SK-N-DZ (cell line): ENCODE measurements at regions not wholly inside any gene's neighbourhood (a gene's known extent, or its start where the extent isn't known, plus 50 kb on each side); places are given as distances from the start of the nearest gene placed in this dataset.
"Not testable (repeated sequence)": the region's sequence is repeated elsewhere in the genome, so short reads cannot be mapped to it uniquely, and the experiment has no call there.

Source experiments
- DNase-seq: peaks from one replicate; pipeline ENCODE4 v3.0.0-alpha.2; 2015; ENCODE audit warnings: low spot score

GRCh38 chr13:81194362-81194761 is 853.4 kb upstream of the SPRY2 start:
- no peak for DNase-seq

DNA sequence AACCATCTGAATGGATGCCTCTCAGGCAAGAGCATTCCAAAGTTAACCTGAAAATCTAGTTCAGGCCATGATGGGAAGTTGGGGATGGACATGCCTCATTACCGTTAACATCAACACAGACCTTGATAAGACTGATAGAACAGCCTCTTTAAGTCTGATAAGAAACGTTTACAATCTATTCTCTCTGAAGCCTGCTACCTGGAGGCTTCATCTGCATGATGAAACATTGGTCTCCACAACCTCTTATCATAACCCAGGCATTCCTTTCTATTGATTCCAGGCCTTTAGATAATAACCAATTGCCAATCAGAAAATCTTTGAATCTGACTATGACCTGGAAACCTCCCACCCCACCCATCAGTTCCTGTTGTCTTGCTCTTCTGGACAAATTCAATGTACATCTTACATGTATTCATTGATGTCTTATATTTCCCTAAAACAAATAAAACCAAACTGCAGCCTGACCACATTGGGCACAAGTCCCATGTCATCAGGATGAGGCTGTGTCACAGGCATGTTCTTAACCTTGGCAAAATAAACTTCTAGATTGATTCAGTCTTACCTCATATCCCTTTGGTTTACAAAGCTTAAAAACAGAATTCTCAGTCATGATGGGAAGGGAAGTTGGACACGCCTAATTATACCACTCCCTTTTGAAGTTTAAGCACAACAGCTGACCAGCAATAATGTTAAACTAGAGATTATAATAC is 843.8 kb upstream of the SPRY2 start:
- DNase-seq, result no peak

GRCh38 chr13:81172603-81173002 is 831.7 kb upstream of the SPRY2 start:
- DNase-seq, result no peak

DNA sequence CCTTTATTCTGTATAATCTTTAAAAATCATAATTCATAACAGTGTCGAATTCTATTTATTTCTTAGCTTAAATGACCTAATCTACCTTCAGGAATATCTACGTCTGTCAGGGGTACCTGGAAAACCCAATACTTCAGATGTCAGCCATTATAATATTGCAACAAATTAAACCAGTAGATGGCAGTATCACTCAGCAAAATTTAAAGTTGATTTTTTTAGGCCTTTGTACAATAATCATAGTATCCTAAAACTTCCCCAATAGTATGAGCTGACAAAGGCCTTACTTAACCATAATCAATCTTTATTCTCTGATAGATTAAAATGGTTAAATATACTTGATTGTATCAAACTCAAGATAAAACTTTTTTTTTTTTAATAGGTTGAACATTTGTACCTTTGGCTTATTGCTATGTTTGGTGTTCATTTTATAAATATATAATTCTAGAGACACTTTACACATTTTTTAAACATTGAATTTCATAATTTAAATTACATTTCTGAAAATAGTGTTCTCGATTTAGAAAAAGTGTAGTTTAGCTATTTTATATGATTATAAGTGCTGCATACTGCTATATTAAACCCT is 830.2 kb upstream of the SPRY2 start:
- peak; percentile 19 for DNase-seq

DNA sequence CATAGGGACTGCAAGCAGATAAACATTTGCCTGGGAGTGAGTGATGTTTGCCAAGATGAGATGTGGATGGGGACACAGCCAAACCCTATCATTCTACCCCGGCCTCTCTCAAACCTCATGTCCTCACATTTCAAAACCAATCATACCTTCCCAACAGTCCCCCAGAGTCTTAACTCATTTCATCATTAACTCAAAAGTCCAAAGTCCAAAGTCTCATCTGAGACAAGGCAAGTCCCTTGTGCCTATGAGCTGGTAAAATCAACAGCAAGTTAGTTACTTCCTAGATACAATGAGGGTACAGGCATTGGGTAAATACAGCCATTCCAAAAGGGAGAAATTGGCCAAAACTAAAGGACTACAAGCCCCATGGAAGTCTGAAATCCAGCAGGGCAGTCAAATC is 822.9 kb upstream of the SPRY2 start:
- not testable (repeated sequence) for DNase-seq

DNA sequence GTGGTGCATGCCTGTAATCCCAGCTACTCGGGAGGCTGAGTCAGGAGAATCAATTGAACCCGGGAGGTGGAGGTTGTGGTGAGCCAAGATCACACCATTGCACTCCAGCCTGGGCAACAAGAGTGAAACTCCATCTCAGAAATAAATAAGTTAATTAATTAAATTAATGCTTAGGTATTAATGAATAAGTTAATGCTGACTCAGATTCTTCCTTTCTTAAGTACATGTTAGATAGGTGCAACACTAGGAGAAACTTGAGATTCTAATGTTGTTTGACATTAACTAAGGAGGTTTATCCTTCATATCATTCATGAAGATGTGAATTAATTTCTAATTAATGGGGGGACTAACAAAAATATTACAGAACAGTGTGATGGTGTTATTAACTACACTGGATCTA is 812.6 kb upstream of the SPRY2 start:
- DNase-seq, result no peak

- DNase-seq, result no peak
Observed at GRCh38 chr13:81148822-81149221, 807.9 kb upstream of the SPRY2 start.

DNA sequence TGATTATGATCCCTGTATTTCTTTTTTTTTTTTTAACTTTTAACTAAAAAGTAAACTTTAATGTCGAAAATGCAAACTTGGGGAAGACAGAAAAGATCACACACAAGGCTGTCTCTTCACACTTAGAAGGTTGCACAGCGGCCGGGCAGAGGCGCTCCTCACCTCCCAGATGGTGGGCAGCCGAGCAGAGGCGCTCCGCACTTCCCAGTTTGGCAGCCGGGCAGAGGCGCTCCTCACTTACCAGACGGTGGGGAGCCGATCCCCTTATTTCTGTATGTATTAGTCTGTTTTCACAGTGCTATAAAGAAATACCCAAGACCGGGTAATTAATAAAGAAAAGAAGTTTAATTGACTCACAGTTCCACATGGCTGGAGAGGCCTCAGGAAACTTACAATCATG is 805.6 kb upstream of the SPRY2 start:
- not testable (repeated sequence) for DNase-seq

- no peak for DNase-seq
Observed at GRCh38 chr13:81142306-81142999, 801.5 kb upstream of the SPRY2 start.

DNA sequence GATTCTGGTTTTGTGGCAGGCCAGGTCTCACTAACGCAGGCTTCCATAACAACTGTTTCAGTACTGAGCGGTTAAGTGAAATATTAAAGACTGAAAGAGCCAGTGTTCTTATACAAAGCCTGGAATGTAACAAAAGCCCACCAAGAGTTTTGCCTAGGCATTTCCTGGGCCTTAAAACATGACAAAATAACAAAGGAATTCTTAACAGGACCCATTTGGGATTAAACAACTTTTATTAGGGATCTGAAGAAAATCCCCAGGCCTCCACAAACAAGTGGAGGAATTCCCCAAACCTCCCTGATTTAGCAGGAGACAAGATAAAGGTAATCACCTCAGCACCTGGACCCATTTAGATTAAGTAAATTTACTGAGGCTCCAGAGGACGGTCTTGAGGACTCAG is 799.7 kb upstream of the SPRY2 start:
- no peak for DNase-seq

- no peak for DNase-seq
Observed at GRCh38 chr13:81139987-81140386, 799.1 kb upstream of the SPRY2 start.

- no peak for DNase-seq
Observed at GRCh38 chr13:81138353-81138980, 797.5 kb upstream of the SPRY2 start.

DNA sequence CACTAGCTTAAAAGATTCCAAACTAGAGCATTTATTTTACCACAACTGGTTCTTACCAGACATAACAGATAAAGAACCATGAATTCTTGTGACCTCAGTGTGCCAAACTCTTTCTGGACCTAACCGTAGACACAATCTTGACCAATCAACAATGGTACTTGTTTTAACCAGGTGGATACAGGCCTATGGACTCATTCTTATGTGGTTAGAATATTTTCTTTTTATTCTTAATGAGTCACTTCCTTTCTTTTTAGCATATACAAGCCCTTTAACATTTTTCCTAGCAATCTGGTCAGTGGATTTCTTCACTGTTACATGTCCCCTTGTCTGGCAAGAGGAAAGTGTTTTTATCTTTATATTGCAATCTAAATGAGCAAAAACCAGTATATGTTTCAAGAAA is 792.1 kb upstream of the SPRY2 start:
- DNase-seq, result no peak

DNA sequence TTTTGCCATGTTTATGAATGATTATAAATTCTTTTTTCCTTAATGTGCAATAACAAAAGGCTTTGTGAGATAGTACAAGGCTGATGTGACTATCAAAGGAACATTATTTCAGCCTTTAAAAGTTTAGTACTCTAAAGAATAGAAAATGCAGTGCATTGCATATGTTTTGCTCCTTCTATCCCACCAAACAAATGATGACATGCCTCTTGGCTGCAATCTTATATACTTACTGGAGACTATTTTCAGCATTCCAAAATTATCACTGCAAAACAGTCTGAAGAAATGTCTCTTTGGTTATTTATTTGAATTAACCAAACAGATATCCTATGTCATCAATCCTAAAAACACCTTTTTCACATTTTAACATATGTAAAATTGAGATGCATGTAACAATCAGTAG is 776.5 kb upstream of the SPRY2 start:
- no peak for DNase-seq

DNA sequence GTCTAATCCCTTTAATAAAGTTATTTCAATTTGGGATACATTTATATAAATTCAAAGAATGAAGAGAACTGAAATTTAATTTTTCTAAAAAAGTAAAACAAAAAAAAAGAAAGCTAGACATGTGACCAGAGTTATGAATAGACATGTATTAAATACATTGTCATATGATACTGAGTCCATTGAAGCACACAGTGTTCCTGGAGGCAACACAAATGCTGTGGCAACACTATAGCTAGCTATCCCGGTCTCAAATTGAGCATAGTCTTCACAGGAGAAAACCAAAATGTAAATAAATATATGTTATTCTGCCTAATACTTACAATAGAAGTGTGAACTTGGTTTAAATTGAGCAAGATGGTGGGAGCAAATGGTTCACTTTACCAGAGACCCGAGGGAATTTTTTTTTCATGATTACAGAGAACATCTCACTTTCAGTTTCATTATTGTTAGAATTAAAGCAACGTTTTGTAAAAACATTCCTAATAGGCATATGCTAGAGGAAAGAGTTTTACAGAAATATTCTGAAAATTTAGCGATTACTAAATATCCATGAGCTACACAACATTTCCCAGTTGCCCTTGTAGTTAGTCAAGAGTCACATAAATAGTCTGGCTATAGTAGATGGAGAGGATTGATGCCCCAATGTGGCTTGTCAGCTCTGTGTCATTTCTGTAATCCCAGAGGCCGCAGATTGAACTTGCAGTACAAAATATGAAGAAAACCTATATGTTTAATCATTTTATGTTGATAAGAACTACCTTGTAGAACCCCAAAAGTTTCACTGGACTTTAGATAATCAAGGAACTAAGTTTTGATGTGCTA is 775.7 kb upstream of the SPRY2 start:
- no peak for DNase-seq

GRCh38 chr13:81109026-81109425 is 768.1 kb upstream of the SPRY2 start:
- DNase-seq, result no peak

DNA sequence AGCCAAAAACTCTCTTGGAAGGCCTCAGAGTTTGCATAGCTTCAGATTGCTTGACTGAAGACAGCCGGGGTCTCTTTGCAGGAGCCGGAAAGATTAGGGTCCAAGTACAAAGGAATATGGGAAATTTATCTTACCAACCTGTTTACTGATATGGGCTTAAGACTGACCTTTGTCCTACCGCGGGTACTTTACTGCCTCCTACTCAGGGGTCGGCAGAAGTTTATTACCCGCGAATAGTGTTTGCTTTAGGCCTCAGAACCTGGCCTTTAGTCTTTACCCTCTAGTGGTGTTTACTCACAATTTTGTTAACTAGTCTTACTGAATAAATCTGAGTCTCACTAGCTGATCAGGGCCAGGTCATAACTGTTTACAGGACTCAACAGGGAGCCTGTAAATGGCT is 765.4 kb upstream of the SPRY2 start:
- no peak for DNase-seq

DNA sequence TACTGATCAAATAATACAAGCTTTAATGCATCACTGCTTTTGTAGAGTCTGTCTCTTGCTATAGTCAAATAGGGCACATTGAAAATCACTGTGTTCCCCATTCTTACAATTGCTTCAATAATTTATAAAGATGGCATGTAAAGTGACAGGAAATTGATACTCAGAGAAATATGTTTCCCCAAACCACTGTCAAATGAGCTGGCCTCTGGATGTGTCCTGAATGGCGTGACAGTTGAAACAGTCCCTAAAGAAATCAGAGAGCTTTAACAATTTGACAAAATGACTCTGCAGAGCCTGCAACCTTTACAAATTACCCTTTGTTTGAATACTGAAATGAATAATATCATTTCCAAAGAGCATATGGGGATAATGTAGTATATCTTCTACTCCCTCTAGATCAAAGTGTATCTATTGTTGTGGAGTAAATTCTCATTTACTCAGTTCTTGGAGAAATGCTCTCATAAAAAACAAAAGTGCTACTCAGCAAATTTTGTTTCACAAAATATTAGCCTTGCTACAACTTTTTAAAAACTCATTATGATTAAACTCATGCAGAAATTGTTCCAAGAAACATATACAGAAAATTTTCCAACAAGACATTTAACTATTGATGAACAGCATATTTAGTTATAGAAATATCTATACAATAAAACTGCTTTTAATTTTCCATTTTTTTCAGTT is 763.2 kb upstream of the SPRY2 start:
- DNase-seq, result no peak

DNA sequence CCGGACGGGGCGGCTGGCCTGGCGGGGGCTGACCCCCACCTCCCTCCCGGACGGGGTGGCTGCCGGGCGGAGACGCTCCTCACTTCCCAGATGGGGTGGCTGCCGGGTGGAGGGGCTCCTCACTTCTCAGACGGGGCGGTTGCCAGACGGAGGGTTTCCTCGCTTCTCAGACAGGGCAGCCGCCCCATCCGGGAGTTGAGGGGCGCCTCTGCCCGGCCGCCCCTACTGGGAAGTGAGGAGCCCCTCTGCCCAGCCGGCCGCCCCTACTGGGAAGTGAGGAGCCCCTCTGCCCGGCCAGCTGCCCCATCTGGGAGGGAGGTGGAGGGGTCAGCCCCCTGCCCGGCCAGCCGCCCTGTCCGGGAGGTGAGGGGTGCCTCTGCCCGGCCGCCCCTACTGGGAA is 761.1 kb upstream of the SPRY2 start:
- not testable (repeated sequence) for DNase-seq

- DNase-seq, result no peak
Observed at GRCh38 chr13:81089371-81090157, 748.6 kb upstream of the SPRY2 start.
